DMS 273 treated with DMSO at 0.1 percent for 48 hours (cell line): ENCODE measurements at regions not wholly inside any gene's neighbourhood (a gene's known extent, or its start where the extent isn't known, plus 50 kb on each side); places are given as distances from the start of the nearest gene placed in this dataset.
"Not testable (repeated sequence)": the region's sequence is repeated elsewhere in the genome, so short reads cannot be mapped to it uniquely, and the experiment has no call there.

Experiments used
- DNase-seq: peaks from one replicate; lab custom pipeline; 2025; lab: John Stamatoyannopoulos, UW

GRCh38 chr10:120749856-120750566 is 101.2 kb upstream of the WDR11 start:
- no peak for DNase-seq

- no peak for DNase-seq
Observed at GRCh38 chr10:120755771-120756170, 95.4 kb upstream of the WDR11 start.

GRCh38 chr10:120760253-120760652 is 90.9 kb upstream of the WDR11 start:
- DNase-seq, result no peak

- no peak for DNase-seq
Observed at GRCh38 chr10:120761951-120762350, 89.2 kb upstream of the WDR11 start.

- no peak for DNase-seq
Observed at GRCh38 chr10:120765226-120765803, 85.8 kb upstream of the WDR11 start.

- no peak for DNase-seq
Observed at GRCh38 chr10:120768227-120768626, 82.9 kb upstream of the WDR11 start.

- no peak for DNase-seq
Observed at GRCh38 chr10:120770496-120770895, 80.7 kb upstream of the WDR11 start.

- DNase-seq, result no peak
Observed at GRCh38 chr10:120776442-120776841, 74.7 kb upstream of the WDR11 start.

- DNase-seq, result no peak
Observed at GRCh38 chr10:120782336-120782735, 68.8 kb upstream of the WDR11 start.

- DNase-seq, result no peak
Observed at GRCh38 chr10:120783098-120783497, 68.1 kb upstream of the WDR11 start.

- DNase-seq, result no peak
Observed at GRCh38 chr10:120783867-120784266, 67.3 kb upstream of the WDR11 start.

- no peak for DNase-seq
Observed at GRCh38 chr10:120788771-120789170, 62.4 kb upstream of the WDR11 start.

GRCh38 chr10:120789303-120790203 is 61.6 kb upstream of the WDR11 start:
- DNase-seq, result no peak

GRCh38 chr10:120791316-120791715 is 59.8 kb upstream of the WDR11 start:
- no peak for DNase-seq

GRCh38 chr10:120793088-120793487 is 58.1 kb upstream of the WDR11 start:
- DNase-seq, result no peak

GRCh38 chr10:120794390-120794789 is 56.8 kb upstream of the WDR11 start:
- no peak for DNase-seq

GRCh38 chr10:120798276-120798675 is 52.9 kb upstream of the WDR11 start:
- not testable (repeated sequence) for DNase-seq

GRCh38 chr10:120799849-120800248 is 51.3 kb upstream of the WDR11 start:
- no peak for DNase-seq

- DNase-seq, result no peak
Observed at GRCh38 chr10:120800528-120801323, 50.4 kb upstream of the WDR11 start.
